Effector memory CD4-positive, alpha-beta T cell (primary cell): ENCODE measurements at regions not wholly inside any gene's neighbourhood (a gene's known extent, or its start where the extent isn't known, plus 50 kb on each side); places are given as distances from the start of the nearest gene placed in this dataset.

ENCODE experiments used
- DNase-seq, 3 donors: peaks; one replicate each; pipeline ENCODE4 v3.0.0-alpha.2; 2020
- H3K27ac ChIP-seq: 2 replicates; pipeline ENCODE4 v1.7.0; 2013; ENCODE audit warnings: mild to moderate bottlenecking, low read length, moderate library complexity; ENCODE audit not compliant: insufficient read depth, poor library complexity, severe bottlenecking
- H3K27me3 ChIP-seq: replicated peaks from 2 replicates; pipeline ENCODE4 v1.7.0; 2013; ENCODE audit warnings: mild to moderate bottlenecking, low read length; ENCODE audit not compliant: insufficient read depth, control insufficient read depth, poor library complexity, severe bottlenecking
- H3K36me3 ChIP-seq: 2 replicates; pipeline ENCODE4 v1.7.0; 2013; ENCODE audit warnings: mild to moderate bottlenecking, low read length, moderate library complexity; ENCODE audit not compliant: control insufficient read depth, insufficient read depth
- H3K4me1 ChIP-seq: 2 replicates; pipeline ENCODE4 v1.7.0; 2013; ENCODE audit warnings: low read length, mild to moderate bottlenecking; ENCODE audit not compliant: control insufficient read depth, insufficient read depth, poor library complexity, severe bottlenecking
- H3K4me3 ChIP-seq: 2 replicates; pipeline ENCODE4 v1.7.0; 2013; ENCODE audit warnings: low read length, low read depth, mild to moderate bottlenecking; ENCODE audit not compliant: insufficient read depth, poor library complexity, severe bottlenecking
- H3K9me3 ChIP-seq: 2 replicates; pipeline ENCODE4 v1.7.0; 2013; ENCODE audit warnings: mild to moderate bottlenecking, low read length, moderate library complexity; ENCODE audit not compliant: control insufficient read depth

- no peak for DNase-seq
- Histone ChIP-seq H3K27ac (no peak overlapping the region), H3K27me3 (no peaks in the 10 kb centered on the region), H3K36me3 (no peaks in the 10 kb centered on the region), H3K4me1 (no peaks in the 10 kb centered on the region), H3K4me3 (no peak overlapping the region), H3K9me3 (no peaks in the 10 kb centered on the region)
Measured at GRCh38 chr17:33684735-33685134, 391.6 kb upstream of the ASIC2 start.

- DNase-seq, result no peak
- Histone ChIP-seq H3K36me3 (no peaks in the 10 kb centered on the region), H3K4me1 (no peaks in the 10 kb centered on the region), H3K27me3 (no peaks in the 10 kb centered on the region), H3K4me3 (no peak overlapping the region), H3K9me3 (no peaks in the 10 kb centered on the region), H3K27ac (no peak overlapping the region)
Measured at GRCh38 chr17:33686171-33686570, 393.1 kb upstream of the ASIC2 start.

DNA sequence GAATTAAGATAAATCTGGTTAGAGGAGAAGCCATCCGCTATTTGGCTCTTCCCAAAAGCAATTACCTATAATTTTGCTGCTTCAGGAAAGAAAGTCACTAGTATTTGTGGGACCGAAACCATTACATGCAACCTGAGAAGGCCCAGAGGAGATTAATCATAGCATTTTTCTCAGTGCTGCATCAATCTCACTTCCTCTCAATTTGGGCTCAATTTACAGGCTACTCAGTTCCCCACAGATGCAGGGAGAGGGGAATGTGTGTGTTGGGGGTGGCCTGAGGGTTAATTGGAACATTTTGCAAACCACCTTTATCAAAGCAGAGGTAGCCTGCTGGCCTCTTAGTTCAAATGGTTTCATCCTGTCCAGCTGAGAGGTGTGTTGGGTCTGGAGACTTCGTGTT is 394.7 kb upstream of the ASIC2 start:
- H3K4me3 ChIP-seq, result no peak overlapping the region
- H3K9me3 ChIP-seq, result no peaks in the 10 kb centered on the region
- H3K4me1 ChIP-seq, result no peaks in the 10 kb centered on the region
- no peaks in the 10 kb centered on the region for H3K36me3 ChIP-seq
- no peak overlapping the region for H3K27ac ChIP-seq
- H3K27me3 ChIP-seq, result no peaks in the 10 kb centered on the region
- DNase-seq, result no peak

- Histone ChIP-seq H3K9me3 (no peaks in the 10 kb centered on the region), H3K4me3 (no peak overlapping the region), H3K27ac (no peak overlapping the region), H3K27me3 (no peaks in the 10 kb centered on the region), H3K4me1 (no peaks in the 10 kb centered on the region), H3K36me3 (no peaks in the 10 kb centered on the region)
- no peak for DNase-seq
Measured at GRCh38 chr17:33688771-33689170, 395.7 kb upstream of the ASIC2 start.

DNA sequence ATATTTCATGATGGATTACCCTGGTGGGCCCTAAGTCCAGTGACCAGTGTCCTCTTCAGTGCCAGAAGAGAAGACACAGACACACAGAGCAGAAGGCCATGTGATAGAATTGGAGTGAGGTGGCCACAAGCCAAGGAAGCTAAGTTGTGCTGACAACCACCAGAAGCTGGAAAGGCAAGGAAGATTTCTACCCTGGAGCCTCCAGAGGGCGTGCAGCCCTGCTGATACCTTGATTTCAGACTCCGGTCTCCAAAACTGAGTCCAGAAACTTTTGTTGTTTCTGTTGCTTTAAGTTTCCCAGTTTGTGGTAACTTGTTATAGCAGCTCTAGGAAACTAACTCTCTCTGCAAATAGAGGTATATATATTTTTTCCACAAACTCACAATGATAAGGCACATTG is 396.6 kb upstream of the ASIC2 start:
- Histone ChIP-seq H3K27ac (no peak overlapping the region), H3K36me3 (no peaks in the 10 kb centered on the region), H3K9me3 (no peaks in the 10 kb centered on the region), H3K4me1 (no peaks in the 10 kb centered on the region), H3K4me3 (no peak overlapping the region), H3K27me3 (peaks cover 2% of the 10 kb centered on the region)
- DNase-seq, result no peak

GRCh38 chr17:33695431-33695830 is 402.3 kb upstream of the ASIC2 start:
- peaks cover 3% of the 10 kb centered on the region for H3K27me3 ChIP-seq
- H3K36me3 ChIP-seq, result no peaks in the 10 kb centered on the region
- H3K4me1 ChIP-seq, result no peaks in the 10 kb centered on the region
- H3K27ac ChIP-seq, result no peak overlapping the region
- DNase-seq, result no peak
- no peaks in the 10 kb centered on the region for H3K9me3 ChIP-seq
- no peak overlapping the region for H3K4me3 ChIP-seq

DNA sequence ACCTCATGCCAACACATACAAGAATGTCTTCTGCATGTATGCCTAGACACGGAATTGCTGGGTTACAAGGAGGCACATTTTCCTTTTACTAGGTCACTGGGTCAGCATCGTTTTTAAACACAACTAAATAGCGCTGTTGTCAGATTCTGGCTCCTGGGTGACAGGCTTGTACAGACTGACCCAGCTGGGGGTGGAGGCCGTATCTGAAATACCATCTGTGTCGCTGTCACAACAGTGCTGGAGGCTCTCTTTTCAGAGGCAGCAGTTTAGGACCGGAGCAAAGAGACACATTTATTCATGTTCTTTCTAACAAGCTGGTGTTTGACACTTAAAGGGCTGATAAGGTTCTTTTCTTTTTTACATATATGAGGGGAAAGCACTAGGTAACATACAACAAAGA is 403.0 kb upstream of the ASIC2 start:
- no peaks in the 10 kb centered on the region for H3K4me1 ChIP-seq
- no peak overlapping the region for H3K27ac ChIP-seq
- H3K9me3 ChIP-seq, result no peaks in the 10 kb centered on the region
- no peak for DNase-seq
- peaks cover 3% of the 10 kb centered on the region for H3K27me3 ChIP-seq
- H3K4me3 ChIP-seq, result no peak overlapping the region
- H3K36me3 ChIP-seq, result no peaks in the 10 kb centered on the region

GRCh38 chr17:33697557-33697956 is 404.5 kb upstream of the ASIC2 start:
- Histone ChIP-seq H3K4me1 (no peaks in the 10 kb centered on the region), H3K4me3 (no peak overlapping the region), H3K27ac (no peak overlapping the region), H3K27me3 (peaks cover 3% of the 10 kb centered on the region), H3K36me3 (no peaks in the 10 kb centered on the region), H3K9me3 (no peaks in the 10 kb centered on the region)
- DNase-seq, result no peak

- H3K4me3 ChIP-seq, result no peak overlapping the region
- no peaks in the 10 kb centered on the region for H3K9me3 ChIP-seq
- H3K27me3 ChIP-seq, result no peaks in the 10 kb centered on the region
- H3K27ac ChIP-seq, result no peak overlapping the region
- H3K4me1 ChIP-seq, result no peaks in the 10 kb centered on the region
- no peaks in the 10 kb centered on the region for H3K36me3 ChIP-seq
- DNase-seq, result no peak
Measured at GRCh38 chr17:33701910-33702309, 408.8 kb upstream of the ASIC2 start.

DNA sequence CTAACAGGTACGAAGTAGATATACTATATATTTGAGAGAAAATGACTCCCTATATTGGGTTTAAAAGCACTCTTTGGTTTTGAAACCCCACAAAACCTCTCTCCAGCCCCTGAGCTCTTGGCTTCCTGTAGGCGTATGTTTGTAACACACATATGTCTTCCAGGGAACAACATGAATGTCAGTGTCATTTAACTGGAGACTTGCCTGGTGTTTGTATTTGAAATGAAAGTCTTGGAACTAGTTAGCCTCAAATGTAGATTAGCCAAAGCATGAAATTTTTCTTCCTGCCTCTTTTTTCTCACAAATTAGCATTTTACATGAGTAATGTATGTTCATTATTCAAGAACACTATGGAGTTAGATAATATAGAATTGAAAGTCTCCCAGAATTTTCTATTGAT is 411.8 kb upstream of the ASIC2 start:
- Histone ChIP-seq H3K27me3 (no peaks in the 10 kb centered on the region), H3K4me3 (no peak overlapping the region), H3K27ac (no peak overlapping the region), H3K4me1 (no peaks in the 10 kb centered on the region), H3K9me3 (no peaks in the 10 kb centered on the region), H3K36me3 (no peaks in the 10 kb centered on the region)
- no peak for DNase-seq

DNA sequence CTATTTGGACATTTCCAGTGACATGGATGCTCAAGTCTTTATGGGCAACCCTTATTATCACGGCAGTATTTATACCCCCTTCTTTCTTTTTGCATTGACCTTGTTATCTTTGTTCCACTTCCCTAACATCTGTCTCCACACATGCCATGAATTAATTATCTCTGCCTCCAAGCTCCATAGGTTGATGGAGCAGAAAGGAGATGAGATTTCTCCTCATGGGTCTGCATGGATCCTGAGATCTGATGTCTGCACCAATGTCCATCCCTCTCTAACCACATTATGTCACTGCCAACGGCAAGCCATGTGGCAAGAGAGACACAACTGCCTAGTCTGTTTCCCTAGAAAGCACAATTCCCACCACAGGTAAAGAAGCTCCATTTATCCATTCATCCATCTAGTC is 416.8 kb upstream of the ASIC2 start:
- no peaks in the 10 kb centered on the region for H3K36me3 ChIP-seq
- H3K27me3 ChIP-seq, result no peaks in the 10 kb centered on the region
- DNase-seq, result no peak
- no peak overlapping the region for H3K4me3 ChIP-seq
- no peaks in the 10 kb centered on the region for H3K9me3 ChIP-seq
- H3K4me1 ChIP-seq, result no peaks in the 10 kb centered on the region
- H3K27ac ChIP-seq, result no peak overlapping the region
